Endodermal cell (in vitro differentiated cells): ENCODE measurements at regions not wholly inside any gene's neighbourhood (a gene's known extent, or its start where the extent isn't known, plus 50 kb on each side); places are given as distances from the start of the nearest gene placed in this dataset.

ENCODE experiments used
- DNase-seq: peaks from one replicate; pipeline ENCODE4 v3.0.0-alpha.2; 2017
- H3K27ac ChIP-seq: 2 replicates; pipeline ENCODE4 v1.5.1; 2013; ENCODE audit warnings: mild to moderate bottlenecking, low read depth, low read length, moderate library complexity
- H3K27me3 ChIP-seq: 2 replicates; pipeline ENCODE4 v1.6.1; 2013; ENCODE audit warnings: mild to moderate bottlenecking, low read length, moderate library complexity; ENCODE audit not compliant: insufficient read depth, control insufficient read depth, poor library complexity, severe bottlenecking
- H3K36me3 ChIP-seq: 2 replicates; pipeline ENCODE4 v1.7.0; 2013; ENCODE audit warnings: mild to moderate bottlenecking, low read length, moderate library complexity; ENCODE audit not compliant: control insufficient read depth, insufficient read depth
- H3K4me1 ChIP-seq: one replicate; pipeline ENCODE4 v1.7.0; 2013; ENCODE audit warnings: low read length; ENCODE audit not compliant: control insufficient read depth, insufficient read depth
- H3K4me3 ChIP-seq: 2 replicates; pipeline ENCODE4 v1.5.1; 2013; ENCODE audit warnings: mild to moderate bottlenecking, low read length, moderate library complexity
- H3K9ac ChIP-seq: 2 replicates; pipeline ENCODE4 v1.6.1; 2013; ENCODE audit warnings: mild to moderate bottlenecking, low read length, moderate library complexity; ENCODE audit not compliant: poor library complexity, severe bottlenecking; ENCODE audit errors: extremely low read depth
- H3K9me3 ChIP-seq: 2 replicates; pipeline ENCODE4 v1.6.1; 2013; ENCODE audit warnings: mild to moderate bottlenecking, low read length, moderate library complexity; ENCODE audit not compliant: control insufficient read depth
- H3K27ac Mint-ChIP-seq: 2 replicates; pipeline ENCODE4 v1.8.0; 2020; ENCODE audit warnings: mixed read lengths
- H3K27me3 Mint-ChIP-seq: 2 replicates; pipeline ENCODE4 v1.8.0; 2021; ENCODE audit warnings: mild to moderate bottlenecking, mixed read lengths; ENCODE audit not compliant: insufficient read depth
- H3K36me3 Mint-ChIP-seq: 2 replicates; pipeline ENCODE4 v1.8.0; 2020; ENCODE audit warnings: low read depth, mixed read lengths
- H3K4me1 Mint-ChIP-seq: 2 replicates; pipeline ENCODE4 v1.8.0; 2020; ENCODE audit warnings: mixed read lengths
- H3K4me3 Mint-ChIP-seq: 2 replicates; pipeline ENCODE4 v1.8.0; 2020; ENCODE audit warnings: mild to moderate bottlenecking, moderate library complexity, mixed read lengths
- H3K9me3 Mint-ChIP-seq: 2 replicates; pipeline ENCODE4 v1.8.0; 2020; ENCODE audit warnings: mild to moderate bottlenecking, mixed read lengths
- WGBS, 2 experiments: methylation state at CpG; one replicate each; pipeline versions ENCODE4 v1.1.5 to v1.1.7; 2013; ENCODE audit warnings: missing lambda C conversion rate in 2 of 2, mixed read lengths in 1 of 2; ENCODE audit not compliant: insufficient coverage in 1 of 2, insufficient read length in 1 of 2; 5-methylcytosine and 5-hydroxymethylcytosine counted together
- TF ChIP-seq, protein P1 (sequence below): fragments of 200-600 bp; sonication (generic); conservative IDR thresholded peaks from 2 replicates; pipeline ENCODE4 v1.5.0; 2021; ENCODE audit warnings: antibody characterized with exemption, mild to moderate bottlenecking

DNA sequence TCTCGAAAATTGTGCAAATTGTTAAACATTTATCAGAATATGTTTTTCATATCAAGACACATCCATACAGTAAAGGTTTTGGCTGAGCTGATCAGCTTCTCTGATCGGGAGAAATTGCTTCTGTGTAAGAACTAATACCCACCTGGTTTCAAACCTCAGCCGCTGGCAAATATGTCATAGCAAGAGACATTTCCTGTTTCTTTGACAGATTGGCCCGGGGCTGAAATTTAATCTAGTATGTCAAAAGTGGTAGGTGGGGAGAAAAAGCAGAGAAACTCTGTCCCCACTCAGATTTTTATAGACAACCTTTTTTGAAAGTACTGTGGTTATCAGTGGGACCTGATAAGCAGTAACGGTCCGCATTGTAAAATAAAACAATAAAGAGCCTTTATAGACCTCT lies 88.8 kb upstream of the SLC24A5 start:
- Histone ChIP-seq H3K27me3 (no peaks in the 10 kb centered on the region), H3K36me3 (no peaks in the 10 kb centered on the region), H3K4me3 (no peak overlapping the region), H3K27ac (no peak overlapping the region), H3K9ac (no peak overlapping the region), H3K9me3 (no peaks in the 10 kb centered on the region), H3K4me1 (no peaks in the 10 kb centered on the region)
- H3K27ac Mint-ChIP-seq: no peak overlapping the region
- H3K4me1 Mint-ChIP-seq: peaks cover 9% of the 10 kb centered on the region
- 83 to 93% methylated on average over 1 to 4 of the region's 6 CpGs for WGBS, 2 experiments
- TF ChIP-seq, protein P1, sequence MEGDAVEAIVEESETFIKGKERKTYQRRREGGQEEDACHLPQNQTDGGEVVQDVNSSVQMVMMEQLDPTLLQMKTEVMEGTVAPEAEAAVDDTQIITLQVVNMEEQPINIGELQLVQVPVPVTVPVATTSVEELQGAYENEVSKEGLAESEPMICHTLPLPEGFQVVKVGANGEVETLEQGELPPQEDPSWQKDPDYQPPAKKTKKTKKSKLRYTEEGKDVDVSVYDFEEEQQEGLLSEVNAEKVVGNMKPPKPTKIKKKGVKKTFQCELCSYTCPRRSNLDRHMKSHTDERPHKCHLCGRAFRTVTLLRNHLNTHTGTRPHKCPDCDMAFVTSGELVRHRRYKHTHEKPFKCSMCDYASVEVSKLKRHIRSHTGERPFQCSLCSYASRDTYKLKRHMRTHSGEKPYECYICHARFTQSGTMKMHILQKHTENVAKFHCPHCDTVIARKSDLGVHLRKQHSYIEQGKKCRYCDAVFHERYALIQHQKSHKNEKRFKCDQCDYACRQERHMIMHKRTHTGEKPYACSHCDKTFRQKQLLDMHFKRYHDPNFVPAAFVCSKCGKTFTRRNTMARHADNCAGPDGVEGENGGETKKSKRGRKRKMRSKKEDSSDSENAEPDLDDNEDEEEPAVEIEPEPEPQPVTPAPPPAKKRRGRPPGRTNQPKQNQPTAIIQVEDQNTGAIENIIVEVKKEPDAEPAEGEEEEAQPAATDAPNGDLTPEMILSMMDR: no peak
- no peak for DNase-seq
- no peak overlapping the region for H3K4me3 Mint-ChIP-seq
- no peaks in the 10 kb centered on the region for H3K27me3 Mint-ChIP-seq
- H3K36me3 Mint-ChIP-seq: no peaks in the 10 kb centered on the region
- H3K9me3 Mint-ChIP-seq: no peaks in the 10 kb centered on the region

DNA sequence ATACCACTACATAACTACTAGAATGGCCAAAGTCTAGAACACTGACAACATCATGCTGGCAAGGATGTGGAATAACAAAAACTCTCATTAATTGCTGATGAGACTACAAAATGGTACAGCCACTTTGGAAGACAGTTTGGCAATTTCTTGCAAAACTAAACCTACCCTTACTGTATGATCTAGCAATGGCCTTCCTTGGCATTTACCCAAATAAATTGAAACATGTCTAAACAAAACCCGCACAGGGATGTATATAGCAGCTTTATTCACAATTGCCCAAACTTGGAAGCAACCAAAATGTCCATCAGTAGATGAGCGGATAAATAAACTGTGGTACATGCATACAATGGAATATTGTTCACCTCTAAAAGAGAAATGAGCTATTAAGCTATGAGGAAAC lies 87.9 kb upstream of the SLC24A5 start:
- Histone ChIP-seq H3K9ac (no peak overlapping the region), H3K9me3 (no peaks in the 10 kb centered on the region), H3K27me3 (no peaks in the 10 kb centered on the region), H3K27ac (no peak overlapping the region), H3K4me1 (no peaks in the 10 kb centered on the region), H3K36me3 (no peaks in the 10 kb centered on the region), H3K4me3 (no peak overlapping the region)
- H3K27me3 Mint-ChIP-seq: no peaks in the 10 kb centered on the region
- H3K27ac Mint-ChIP-seq: no peak overlapping the region
- H3K4me1 Mint-ChIP-seq: peaks cover 9% of the 10 kb centered on the region
- H3K4me3 Mint-ChIP-seq: no peak overlapping the region
- WGBS, 2 experiments: 93 to 100% methylated on average over 1 to 2 of the region's 2 CpGs
- DNase-seq: no peak
- no peaks in the 10 kb centered on the region for H3K36me3 Mint-ChIP-seq
- H3K9me3 Mint-ChIP-seq: no peaks in the 10 kb centered on the region
- TF ChIP-seq, protein P1: no peak

DNA sequence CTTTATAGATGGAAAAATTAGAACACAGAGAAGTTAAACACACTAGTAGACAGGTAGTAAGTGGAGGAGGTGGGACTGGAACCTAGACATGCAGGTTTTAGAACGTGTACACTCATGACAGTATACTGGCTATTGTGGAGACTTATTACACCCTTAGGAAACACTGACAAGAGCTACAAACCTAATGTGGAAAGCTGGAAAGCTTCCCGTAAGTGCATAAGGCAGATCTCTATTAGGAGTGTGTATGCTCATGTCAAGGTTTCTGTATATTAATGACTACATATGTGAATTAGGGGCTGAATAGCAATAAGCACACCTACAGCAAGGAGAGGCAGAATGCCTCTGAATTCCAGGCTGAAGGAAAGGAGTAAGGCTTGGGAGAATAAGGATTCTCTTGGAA lies 82.6 kb upstream of the SLC24A5 start:
- DNase-seq: no peak
- TF ChIP-seq, protein P1: no peak
- Mint-ChIP-seq H3K9me3 (no peaks in the 10 kb centered on the region), H3K4me3 (no peak overlapping the region), H3K27ac (no peak overlapping the region), H3K36me3 (no peaks in the 10 kb centered on the region), H3K4me1 (peaks cover 3% of the 10 kb centered on the region), H3K27me3 (no peaks in the 10 kb centered on the region)
- Histone ChIP-seq H3K36me3 (no peaks in the 10 kb centered on the region), H3K27me3 (no peaks in the 10 kb centered on the region), H3K9me3 (no peaks in the 10 kb centered on the region), H3K27ac (no peak overlapping the region), H3K4me3 (no peak overlapping the region), H3K4me1 (no peaks in the 10 kb centered on the region), H3K9ac (no peak overlapping the region)
- WGBS, 2 experiments: 87 to 89% methylated on average over 2 of the region's 2 CpGs
